ENCODE measurements at regions not wholly inside any gene's neighbourhood (a gene's known extent, or its start where the extent isn't known, plus 50 kb on each side); places are given as distances from the start of the nearest gene placed in this dataset.

DNA sequence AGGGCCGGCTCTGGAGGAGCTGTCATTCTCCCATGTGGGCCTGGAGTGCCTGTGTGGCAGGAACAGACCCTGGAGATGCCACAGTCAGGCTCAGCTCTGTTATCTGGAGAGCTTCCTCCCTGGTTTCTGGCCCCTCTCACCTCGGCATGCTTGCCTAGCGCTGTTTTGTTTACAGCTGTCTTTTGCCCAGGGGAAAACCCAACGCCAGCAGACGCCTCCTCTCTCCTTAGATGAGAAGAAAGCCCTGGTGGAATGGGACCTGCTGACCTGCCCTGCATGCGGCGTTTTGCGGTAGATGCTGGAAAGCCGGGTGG, 104.9 kb downstream of the CRYAA start:
- TF ChIP-seq POLR2A (IDR thresholded peaks at IDR 0.05; ENCODE audit: low read length) (no peak), GATA1 (IDR thresholded peaks at IDR 0.05; ENCODE audit: low read depth, low read length) (no peak)

GRCh38 chr21:43273016-43273707, 104.4 kb downstream of the CRYAA start:
- DNase-seq = no peak
- TF ChIP-seq POLR2A (IDR thresholded peaks at IDR 0.05; ENCODE audit: low read length) = no peak
- no peak for TF ChIP-seq GATA1 (IDR thresholded peaks at IDR 0.05; ENCODE audit: low read depth, low read length)

More for the DNA sequence above, 104.9 kb downstream of the CRYAA start:
- DNase-seq = no peak

GRCh38 chr21:43272591-43272990, 103.8 kb downstream of the CRYAA start:
- no peak for DNase-seq
- TF ChIP-seq GATA1 (IDR thresholded peaks at IDR 0.05; ENCODE audit: low read depth, low read length) (no peak), POLR2A (IDR thresholded peaks at IDR 0.05; ENCODE audit: low read length) (no peak)

DNA sequence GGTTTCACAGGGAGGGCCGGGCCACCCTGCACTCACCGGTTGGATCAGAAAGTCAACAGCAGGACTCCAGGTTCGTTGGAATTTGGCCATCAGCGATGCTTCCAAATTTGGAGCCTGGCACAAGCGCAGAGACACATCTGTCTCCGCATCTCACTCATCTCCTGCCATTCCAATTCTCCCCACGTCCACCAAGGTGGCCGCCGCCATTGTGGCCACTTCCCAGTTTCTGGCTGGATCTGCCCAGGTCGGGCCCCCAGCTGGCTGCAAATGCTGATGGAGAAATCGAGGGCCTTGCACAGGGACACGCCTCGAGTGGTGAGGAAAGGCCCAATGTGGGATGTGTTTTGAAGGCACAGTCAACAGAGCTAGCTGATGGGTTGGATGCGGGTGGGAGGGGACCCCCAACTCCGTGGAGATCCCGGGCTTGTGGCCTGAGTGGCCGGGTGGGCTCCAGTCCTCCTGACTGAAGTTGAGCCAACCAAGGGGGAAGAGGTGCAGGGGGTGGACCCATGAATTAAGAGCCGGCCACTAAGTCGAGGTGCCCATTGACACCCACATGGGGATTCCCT, 102.7 kb downstream of the CRYAA start:
- TF ChIP-seq GATA1 (IDR thresholded peaks at IDR 0.05; ENCODE audit: low read depth, low read length) = no peak
- no peak for DNase-seq

- no peak for TF ChIP-seq POLR2A (IDR thresholded peaks at IDR 0.05; ENCODE audit: low read length)
- DNase-seq = no peak
These were observed 102.0 kb downstream of the CRYAA start for GRCh38 chr21:43270800-43271301.

GRCh38 chr21:43269957-43270705, 101.3 kb downstream of the CRYAA start:
- DNase-seq = no peak
- TF ChIP-seq GATA1 (IDR thresholded peaks at IDR 0.05; ENCODE audit: low read depth, low read length) = no peak
- no peak for TF ChIP-seq POLR2A (IDR thresholded peaks at IDR 0.05; ENCODE audit: low read length)

GRCh38 chr21:43269440-43269839, 100.6 kb downstream of the CRYAA start:
- DNase-seq = no peak

DNA sequence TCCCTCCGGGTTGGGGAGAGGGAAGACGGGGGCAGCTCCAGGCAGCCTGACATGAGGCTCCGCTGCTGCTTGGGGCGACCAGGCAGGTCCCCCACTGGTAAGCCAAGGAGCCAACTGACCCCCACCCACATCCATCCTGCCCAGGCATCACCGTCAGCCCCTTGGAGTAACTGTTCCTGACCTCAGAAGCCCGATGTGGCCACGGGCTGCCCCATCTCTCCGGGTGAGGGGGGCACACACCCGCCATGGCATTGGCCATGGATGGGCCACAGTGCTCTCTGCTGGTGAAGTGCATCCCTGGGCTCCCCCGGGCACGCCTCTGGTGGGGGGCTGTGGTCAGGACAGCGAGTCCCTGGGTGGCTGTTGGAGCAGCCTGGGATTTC, 100.0 kb downstream of the CRYAA start:
- no peak for DNase-seq
- TF ChIP-seq POLR2A (IDR thresholded peaks at IDR 0.05; ENCODE audit: low read length) (no peak), GATA1 (IDR thresholded peaks at IDR 0.05; ENCODE audit: low read depth, low read length) (no peak)

More at GRCh38 chr21:43269440-43269839, 100.6 kb downstream of the CRYAA start:
- TF ChIP-seq POLR2A (IDR thresholded peaks at IDR 0.05; ENCODE audit: low read length) (no peak), GATA1 (IDR thresholded peaks at IDR 0.05; ENCODE audit: low read depth, low read length) (no peak)

DNA sequence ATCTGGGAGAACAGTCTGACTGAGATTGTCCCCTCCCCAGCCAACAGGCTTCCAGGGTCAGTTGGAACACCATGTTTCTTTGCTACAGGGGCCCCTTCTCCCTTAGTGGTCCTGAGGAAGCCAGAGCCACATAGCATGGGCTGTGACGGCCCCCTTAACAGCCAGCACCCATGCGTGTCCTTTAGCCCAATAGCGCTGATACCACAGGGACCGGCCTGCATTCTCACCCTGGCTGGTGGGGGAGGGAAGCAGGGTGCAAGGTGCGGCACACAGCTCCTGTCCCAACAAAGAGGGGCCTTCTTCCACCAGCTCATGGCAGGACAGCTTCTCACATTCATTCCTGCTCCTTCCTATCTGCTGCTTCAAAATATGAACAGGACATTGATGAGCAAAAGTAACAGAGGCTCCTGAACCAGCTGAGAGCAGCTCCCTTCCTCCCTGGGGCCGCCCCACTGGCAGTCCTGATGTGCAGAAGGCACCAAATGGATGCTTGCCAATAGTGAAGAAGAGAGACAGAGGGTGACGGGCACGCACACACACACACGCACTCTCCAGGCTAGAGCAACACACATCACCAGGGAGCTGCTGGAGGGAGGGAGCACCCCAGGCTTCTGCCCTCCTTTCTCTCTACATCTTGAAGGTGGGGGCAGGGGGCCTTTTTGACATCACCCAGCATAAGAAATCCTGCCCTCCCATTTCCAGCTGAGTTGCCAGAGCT, 99.4 kb downstream of the CRYAA start:
- no peak for DNase-seq
- TF ChIP-seq POLR2A (IDR thresholded peaks at IDR 0.05; ENCODE audit: low read length) (no peak), GATA1 (IDR thresholded peaks at IDR 0.05; ENCODE audit: low read depth, low read length) (no peak)

- TF ChIP-seq GATA1 (IDR thresholded peaks at IDR 0.05; ENCODE audit: low read depth, low read length) = no peak
- TF ChIP-seq POLR2A (IDR thresholded peaks at IDR 0.05; ENCODE audit: low read length) = no peak
- no peak for DNase-seq
These were observed 98.7 kb downstream of the CRYAA start for GRCh38 chr21:43267391-43268085.

- no peak for DNase-seq
- TF ChIP-seq POLR2A (IDR thresholded peaks at IDR 0.05; ENCODE audit: low read length) (no peak), GATA1 (IDR thresholded peaks at IDR 0.05; ENCODE audit: low read depth, low read length) (no peak)
These were observed 97.7 kb downstream of the CRYAA start for GRCh38 chr21:43266534-43266933.

GRCh38 chr21:43262427-43262826, 93.6 kb downstream of the CRYAA start:
- no peak for DNase-seq
- TF ChIP-seq GATA1 (IDR thresholded peaks at IDR 0.05; ENCODE audit: low read depth, low read length) (no peak), POLR2A (IDR thresholded peaks at IDR 0.05; ENCODE audit: low read length) (no peak)
